ENCODE measurements at regions not wholly inside any gene's neighbourhood (a gene's known extent, or its start where the extent isn't known, plus 50 kb on each side); places are given as distances from the start of the nearest gene placed in this dataset.

- CTCF ChIA-PET: no interaction called here
- Histone ChIP-seq H3K27me3 (ENCODE audit: control insufficient read depth, insufficient read depth, low read length) (no peaks in the 10 kb centered on the region), H3K9me3 (ENCODE audit: control insufficient read depth, insufficient read depth, low read length) (no peaks in the 10 kb centered on the region), H3K4me3 (ENCODE audit: low read depth, low read length) (no peak overlapping the region), H3K27ac (ENCODE audit: low read depth, low read length) (no peak overlapping the region)
- TF ChIP-seq CTCF (IDR thresholded peaks at IDR 0.05; ENCODE audit: low read depth, low read length): no peak
- DNase-seq (ENCODE audit: low read depth, low spot score): no peak
- POLR2A ChIA-PET: no interaction called here
These were observed 1400.8 kb upstream of the TENM4 start for GRCh38 chr11:80841675-80842074.

GRCh38 chr11:80838153-80838552 is 1397.3 kb upstream of the TENM4 start:
- Histone ChIP-seq H3K27me3 (ENCODE audit: control insufficient read depth, insufficient read depth, low read length) (no peaks in the 10 kb centered on the region), H3K9me3 (ENCODE audit: control insufficient read depth, insufficient read depth, low read length) (no peaks in the 10 kb centered on the region), H3K27ac (ENCODE audit: low read depth, low read length) (no peak overlapping the region), H3K4me3 (ENCODE audit: low read depth, low read length) (no peak overlapping the region)
- DNase-seq (ENCODE audit: low read depth, low spot score): no peak
- POLR2A ChIA-PET: no interaction called here
- no peak for TF ChIP-seq CTCF (IDR thresholded peaks at IDR 0.05; ENCODE audit: low read depth, low read length)
- CTCF ChIA-PET: no interaction called here

- POLR2A ChIA-PET: no interaction called here
- Histone ChIP-seq H3K4me3 (ENCODE audit: low read depth, low read length) (no peak overlapping the region), H3K9me3 (ENCODE audit: control insufficient read depth, insufficient read depth, low read length) (no peaks in the 10 kb centered on the region), H3K27ac (ENCODE audit: low read depth, low read length) (no peak overlapping the region), H3K27me3 (ENCODE audit: control insufficient read depth, insufficient read depth, low read length) (no peaks in the 10 kb centered on the region)
- CTCF ChIA-PET: no interaction called here
- no peak for DNase-seq (ENCODE audit: low read depth, low spot score)
- no peak for TF ChIP-seq CTCF (IDR thresholded peaks at IDR 0.05; ENCODE audit: low read depth, low read length)
These were observed 1396.2 kb upstream of the TENM4 start for GRCh38 chr11:80837051-80837450.

GRCh38 chr11:80831374-80831773 is 1390.5 kb upstream of the TENM4 start:
- Histone ChIP-seq H3K27me3 (ENCODE audit: control insufficient read depth, insufficient read depth, low read length) (no peaks in the 10 kb centered on the region), H3K27ac (ENCODE audit: low read depth, low read length) (no peak overlapping the region), H3K4me3 (ENCODE audit: low read depth, low read length) (no peak overlapping the region), H3K9me3 (ENCODE audit: control insufficient read depth, insufficient read depth, low read length) (no peaks in the 10 kb centered on the region)
- no peak for DNase-seq (ENCODE audit: low read depth, low spot score)
- ChIA-PET POLR2A (no interaction called here), CTCF (no interaction called here)
- TF ChIP-seq CTCF (IDR thresholded peaks at IDR 0.05; ENCODE audit: low read depth, low read length): no peak

GRCh38 chr11:80827781-80828180 is 1387.0 kb upstream of the TENM4 start:
- Histone ChIP-seq H3K9me3 (ENCODE audit: control insufficient read depth, insufficient read depth, low read length) (no peaks in the 10 kb centered on the region), H3K4me3 (ENCODE audit: low read depth, low read length) (no peak overlapping the region), H3K27me3 (ENCODE audit: control insufficient read depth, insufficient read depth, low read length) (no peaks in the 10 kb centered on the region), H3K27ac (ENCODE audit: low read depth, low read length) (no peak overlapping the region)
- ChIA-PET POLR2A (no interaction called here), CTCF (no interaction called here)
- no peak for DNase-seq (ENCODE audit: low read depth, low spot score)
- no peak for TF ChIP-seq CTCF (IDR thresholded peaks at IDR 0.05; ENCODE audit: low read depth, low read length)
